HEK293 (cell line): ENCODE measurements at regions not wholly inside any gene's neighbourhood (a gene's known extent, or its start where the extent isn't known, plus 50 kb on each side); places are given as distances from the start of the nearest gene placed in this dataset.

ENCODE experiments used
- CTCF ChIA-PET: fragments of 350-600 bp; formaldehyde crosslinking; extraction: SDS; loops from one replicate; lab custom pipeline; 2021; ENCODE audit warnings: antibody characterized with exemption; lab: Yijun Ruan, JAX
- POLR2A ChIA-PET: fragments of 300-600 bp; formaldehyde crosslinking; extraction: SDS; loops from one replicate; lab custom pipeline; 2020; ENCODE audit warnings: antibody characterized with exemption, inconsistent platforms; lab: Yijun Ruan, JAX
- H3K27ac ChIP-seq: fragments of 200-500 bp; sonication (Bioruptor generic); 2 replicates; pipeline ENCODE4 v1.5.1; 2014; ENCODE audit warnings: low read depth, low read length, control low read depth, inconsistent platforms; ENCODE audit errors: extremely low read depth
- H3K36me3 ChIP-seq, 2 experiments: fragments of 200-500 bp in 1 of 2; sonication (Bioruptor generic) in 1 of 2; 1 replicate in 1 of 2; 2 replicates in 1 of 2; pipeline ENCODE4 v1.5.1; 2014 to 2017; ENCODE audit warnings: inconsistent platforms in 2 of 2, low read length in 2 of 2; ENCODE audit not compliant: control insufficient read depth in 2 of 2, insufficient read depth in 1 of 2
- H3K4me1 ChIP-seq: fragments of 200-500 bp; sonication (Bioruptor generic); 2 replicates; pipeline ENCODE4 v1.5.1; 2014; ENCODE audit warnings: mild to moderate bottlenecking, low read length, inconsistent platforms; ENCODE audit not compliant: control insufficient read depth, insufficient read depth
- H3K4me3 ChIP-seq: 2 replicates; pipeline ENCODE4 v1.5.1; 2011; ENCODE audit warnings: low read depth, mild to moderate bottlenecking, control low read depth, low read length, moderate library complexity
- H3K9me3 ChIP-seq: fragments of 200-500 bp; sonication (Bioruptor generic); 2 replicates; pipeline ENCODE4 v1.5.1; 2014; ENCODE audit warnings: low read depth, low read length, inconsistent platforms; ENCODE audit not compliant: control insufficient read depth, insufficient read depth
- GLIS1 ChIP-seq: fragments of 450-650 bp; formaldehyde crosslinking; IDR thresholded peaks from 2 replicates; pipeline ENCODE4 v1.5.1; 2016; ENCODE audit warnings: missing biosample characterization, missing genetic modification characterization
- HOXA7 ChIP-seq: sonication (generic); formaldehyde crosslinking; IDR thresholded peaks from 2 replicates; pipeline ENCODE4 v1.8.1; 2022; ENCODE audit warnings: missing genetic modification reagents, borderline replicate concordance
- KLF16 ChIP-seq: fragments of 450-650 bp; formaldehyde crosslinking; IDR thresholded peaks from 2 replicates; pipeline ENCODE4 v1.5.1; 2017; ENCODE audit warnings: missing biosample characterization, missing genetic modification characterization
- PATZ1 ChIP-seq: fragments of 450-650 bp; formaldehyde crosslinking; IDR thresholded peaks from 2 replicates; pipeline ENCODE4 v1.5.1; 2016; ENCODE audit warnings: missing biosample characterization, missing genetic modification characterization
- SCRT2 ChIP-seq: fragments of 450-650 bp; formaldehyde crosslinking; IDR thresholded peaks from 2 replicates; pipeline ENCODE4 v1.5.1; 2016; ENCODE audit warnings: missing biosample characterization, missing genetic modification characterization
- SETDB1 ChIP-seq: IDR thresholded peaks from one replicate; pipeline ENCODE4 v1.6.1; 2017; ENCODE audit warnings: mild to moderate bottlenecking, low read length, moderate library complexity, mixed read lengths; ENCODE audit not compliant: insufficient read length
- SP2 ChIP-seq: fragments of 450-650 bp; formaldehyde crosslinking; IDR thresholded peaks from 2 replicates; pipeline ENCODE4 v1.5.1; 2016; ENCODE audit warnings: missing biosample characterization, missing genetic modification characterization
- TCF7L2 ChIP-seq: IDR thresholded peaks from 2 replicates; pipeline ENCODE4 v1.6.1; 2011; ENCODE audit warnings: low read depth, mild to moderate bottlenecking, inconsistent platforms, low read length, moderate library complexity, borderline replicate concordance
- WT1 ChIP-seq: fragments of 450-650 bp; formaldehyde crosslinking; IDR thresholded peaks from 2 replicates; pipeline ENCODE4 v1.5.1; 2016; ENCODE audit warnings: missing biosample characterization, missing genetic modification characterization
- ZBTB21 ChIP-seq: fragments of 450-650 bp; formaldehyde crosslinking; IDR thresholded peaks from 2 replicates; pipeline ENCODE4 v1.5.1; 2017; ENCODE audit warnings: missing biosample characterization, missing genetic modification characterization
- ZBTB8A ChIP-seq: fragments of 450-650 bp; formaldehyde crosslinking; IDR thresholded peaks from 2 replicates; pipeline ENCODE4 v1.5.1; 2016; ENCODE audit warnings: missing biosample characterization, missing genetic modification characterization
- ZNF148 ChIP-seq: fragments of 450-650 bp; formaldehyde crosslinking; IDR thresholded peaks from 2 replicates; pipeline ENCODE4 v1.5.0; 2017; ENCODE audit warnings: missing biosample characterization, missing genetic modification characterization, borderline replicate concordance
- ZNF239 ChIP-seq: fragments of 450-650 bp; formaldehyde crosslinking; IDR thresholded peaks from 2 replicates; pipeline ENCODE4 v1.5.1; 2016; ENCODE audit warnings: missing biosample characterization, missing genetic modification characterization
- ZNF555 ChIP-seq: fragments of 450-650 bp; formaldehyde crosslinking; conservative IDR thresholded peaks from 2 replicates; pipeline ENCODE4 v1.5.1; 2017; ENCODE audit warnings: missing biosample characterization, mild to moderate bottlenecking, missing genetic modification characterization, inconsistent platforms
- ZNF585B ChIP-seq: fragments of 450-650 bp; formaldehyde crosslinking; IDR thresholded peaks from 2 replicates; pipeline ENCODE4 v1.5.1; 2016; ENCODE audit warnings: missing biosample characterization, missing genetic modification characterization
- ZNF610 ChIP-seq: fragments of 450-650 bp; formaldehyde crosslinking; IDR thresholded peaks from 2 replicates; pipeline ENCODE4 v1.5.1; 2016; ENCODE audit warnings: missing biosample characterization, missing genetic modification characterization, borderline replicate concordance
- ZNF664 ChIP-seq: fragments of 450-650 bp; formaldehyde crosslinking; IDR thresholded peaks from 2 replicates; pipeline ENCODE4 v1.5.1; 2016; ENCODE audit warnings: missing biosample characterization, missing genetic modification characterization
- ZNF677 ChIP-seq: fragments of 450-650 bp; IDR thresholded peaks from 2 replicates; pipeline ENCODE4 v1.5.0; 2018; ENCODE audit warnings: missing biosample characterization, mild to moderate bottlenecking, missing genetic modification characterization, moderate library complexity
- ZNF791 ChIP-seq: fragments of 450-650 bp; formaldehyde crosslinking; IDR thresholded peaks from 2 replicates; pipeline ENCODE4 v1.5.1; 2016; ENCODE audit warnings: missing biosample characterization, missing genetic modification characterization
- ZXDB ChIP-seq: fragments of 450-650 bp; formaldehyde crosslinking; IDR thresholded peaks from 2 replicates; pipeline ENCODE4 v1.5.1; 2016; ENCODE audit warnings: missing biosample characterization, missing genetic modification characterization
- TF ChIP-seq, protein P1 (sequence below): fragments of 450-650 bp; formaldehyde crosslinking; IDR thresholded peaks from 2 replicates; pipeline ENCODE4 v1.5.1; 2016; ENCODE audit warnings: missing biosample characterization, missing genetic modification characterization, borderline replicate concordance
- TF ChIP-seq, protein P2 (sequence below): fragments of 450-650 bp; formaldehyde crosslinking; IDR thresholded peaks from 2 replicates; pipeline ENCODE4 v1.5.1; 2016; ENCODE audit warnings: missing biosample characterization, missing genetic modification characterization
- TF ChIP-seq, protein P3 (sequence below): fragments of 450-650 bp; formaldehyde crosslinking; IDR thresholded peaks from 2 replicates; pipeline ENCODE4 v1.5.1; 2016; ENCODE audit warnings: missing biosample characterization, missing genetic modification characterization

DNA sequence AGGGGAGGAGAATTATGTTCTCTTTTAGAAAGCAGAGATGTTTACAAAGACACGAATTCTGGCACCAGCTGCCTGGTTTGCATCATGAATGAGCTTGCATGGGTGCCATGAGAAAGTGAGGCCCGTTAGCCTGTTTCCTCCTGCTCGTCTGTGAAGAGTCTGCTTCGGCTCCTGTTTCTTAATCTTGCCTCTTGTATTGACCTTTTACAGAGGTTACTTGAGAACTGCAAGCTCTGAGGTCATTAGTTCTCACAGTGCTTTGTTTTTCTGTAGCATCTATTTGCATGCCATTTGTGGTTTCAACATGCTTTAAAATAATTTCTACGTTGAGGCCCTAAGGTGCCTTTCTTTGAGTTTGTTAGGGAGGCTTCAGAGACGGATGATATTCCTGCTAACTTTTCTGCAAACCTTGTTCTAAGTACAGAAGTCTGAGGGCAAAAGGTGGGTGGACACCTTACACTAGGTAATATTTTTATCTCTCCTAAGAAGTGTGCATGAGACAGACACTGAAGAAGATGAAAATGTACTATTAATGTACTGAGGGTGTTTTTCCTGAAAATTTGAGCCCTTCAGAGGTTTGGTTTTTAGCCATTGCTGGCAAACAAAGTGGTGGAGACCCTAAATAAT lies 53.4 kb upstream of the LINC00305 start:
- CTCF ChIA-PET, result no interaction called here

DNA sequence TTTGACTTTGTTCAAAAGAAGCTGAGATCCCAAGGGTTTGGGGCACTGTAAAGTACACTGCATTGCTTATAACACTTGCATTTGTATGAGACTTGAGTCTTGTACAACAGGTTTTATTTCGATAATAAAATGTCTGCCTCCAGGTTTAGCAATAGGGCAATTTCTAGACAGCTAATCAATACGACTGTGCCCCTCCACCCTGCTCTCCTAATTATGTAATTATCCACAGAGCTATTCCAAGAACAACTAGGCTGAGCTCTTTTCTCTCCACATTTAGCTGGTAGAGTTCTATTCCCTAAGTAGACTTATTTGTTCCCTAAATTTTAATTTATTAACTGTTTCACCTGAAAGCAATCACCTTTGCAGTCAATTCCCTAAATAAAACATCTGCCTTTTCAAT lies 52.9 kb upstream of the LINC00305 start:
- Histone ChIP-seq H3K36me3 (no peaks in the 10 kb centered on the region), H3K9me3 (no peaks in the 10 kb centered on the region), H3K4me3 (no peak overlapping the region), H3K4me1 (no peaks in the 10 kb centered on the region), H3K27ac (no peak overlapping the region)
- ChIA-PET CTCF (no interaction called here), POLR2A (no interaction called here)
- TF ChIP-seq ZBTB21 (tag by site-specific recombination), result no peak
- TF ChIP-seq ZNF148 (tag by site-specific recombination), result no peak
- no peak for TF ChIP-seq TCF7L2
- TF ChIP-seq, protein P1, sequence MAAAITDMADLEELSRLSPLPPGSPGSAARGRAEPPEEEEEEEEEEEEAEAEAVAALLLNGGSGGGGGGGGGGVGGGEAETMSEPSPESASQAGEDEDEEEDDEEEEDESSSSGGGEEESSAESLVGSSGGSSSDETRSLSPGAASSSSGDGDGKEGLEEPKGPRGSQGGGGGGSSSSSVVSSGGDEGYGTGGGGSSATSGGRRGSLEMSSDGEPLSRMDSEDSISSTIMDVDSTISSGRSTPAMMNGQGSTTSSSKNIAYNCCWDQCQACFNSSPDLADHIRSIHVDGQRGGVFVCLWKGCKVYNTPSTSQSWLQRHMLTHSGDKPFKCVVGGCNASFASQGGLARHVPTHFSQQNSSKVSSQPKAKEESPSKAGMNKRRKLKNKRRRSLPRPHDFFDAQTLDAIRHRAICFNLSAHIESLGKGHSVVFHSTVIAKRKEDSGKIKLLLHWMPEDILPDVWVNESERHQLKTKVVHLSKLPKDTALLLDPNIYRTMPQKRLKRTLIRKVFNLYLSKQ (tag by site-specific recombination), result no peak
- TF ChIP-seq GLIS1 (tag by site-specific recombination), result no peak
- no peak for TF ChIP-seq ZNF791 (tag by site-specific recombination)
- no peak for TF ChIP-seq SETDB1
- no peak for TF ChIP-seq ZXDB (tag by site-specific recombination)
- TF ChIP-seq SCRT2 (tag by site-specific recombination), result no peak
- no peak for TF ChIP-seq HOXA7 (CRISPR knock-in tag)
- no peak for TF ChIP-seq SP2 (tag by site-specific recombination)
- no peak for TF ChIP-seq KLF16 (tag by site-specific recombination)
- no peak for TF ChIP-seq ZNF610 (tag by site-specific recombination)

More for the DNA sequence above, 53.4 kb upstream of the LINC00305 start:
- POLR2A ChIA-PET, result no interaction called here
- Histone ChIP-seq H3K27ac (no peak overlapping the region), H3K9me3 (no peaks in the 10 kb centered on the region), H3K4me3 (no peak overlapping the region), H3K36me3 (no peaks in the 10 kb centered on the region), H3K4me1 (no peaks in the 10 kb centered on the region)
- TF ChIP-seq WT1 (tag by site-specific recombination) (no peak), ZNF664 (tag by site-specific recombination) (no peak), ZNF585B (tag by site-specific recombination) (no peak), ZBTB8A (no peak), PATZ1 (tag by site-specific recombination) (no peak), ZNF677 (tag by site-specific recombination) (no peak), ZNF555 (tag by site-specific recombination) (no peak), ZNF239 (tag by site-specific recombination) (no peak)
- TF ChIP-seq, protein P2, sequence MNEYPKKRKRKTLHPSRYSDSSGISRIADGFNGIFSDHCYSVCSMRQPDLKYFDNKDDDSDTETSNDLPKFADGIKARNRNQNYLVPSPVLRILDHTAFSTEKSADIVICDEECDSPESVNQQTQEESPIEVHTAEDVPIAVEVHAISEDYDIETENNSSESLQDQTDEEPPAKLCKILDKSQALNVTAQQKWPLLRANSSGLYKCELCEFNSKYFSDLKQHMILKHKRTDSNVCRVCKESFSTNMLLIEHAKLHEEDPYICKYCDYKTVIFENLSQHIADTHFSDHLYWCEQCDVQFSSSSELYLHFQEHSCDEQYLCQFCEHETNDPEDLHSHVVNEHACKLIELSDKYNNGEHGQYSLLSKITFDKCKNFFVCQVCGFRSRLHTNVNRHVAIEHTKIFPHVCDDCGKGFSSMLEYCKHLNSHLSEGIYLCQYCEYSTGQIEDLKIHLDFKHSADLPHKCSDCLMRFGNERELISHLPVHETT (tag by site-specific recombination), result no peak
- TF ChIP-seq, protein P3, sequence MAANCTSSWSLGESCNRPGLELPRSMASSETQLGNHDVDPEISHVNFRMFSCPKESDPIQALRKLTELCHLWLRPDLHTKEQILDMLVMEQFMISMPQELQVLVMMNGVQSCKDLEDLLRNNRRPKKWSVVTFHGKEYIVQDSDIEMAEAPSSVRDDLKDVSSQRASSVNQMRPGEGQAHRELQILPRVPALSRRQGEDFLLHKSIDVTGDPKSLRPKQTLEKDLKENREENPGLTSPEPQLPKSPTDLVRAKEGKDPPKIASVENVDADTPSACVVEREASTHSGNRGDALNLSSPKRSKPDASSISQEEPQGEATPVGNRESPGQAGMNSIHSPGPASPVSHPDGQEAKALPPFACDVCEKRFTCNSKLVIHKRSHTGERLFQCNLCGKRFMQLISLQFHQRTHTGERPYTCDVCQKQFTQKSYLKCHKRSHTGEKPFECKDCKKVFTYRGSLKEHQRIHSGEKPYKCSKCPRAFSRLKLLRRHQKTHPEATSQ (tag by site-specific recombination), result no peak
